MCF 10A (cell line): ENCODE measurements at regions not wholly inside any gene's neighbourhood (a gene's known extent, or its start where the extent isn't known, plus 50 kb on each side); places are given as distances from the start of the nearest gene placed in this dataset.

Source experiments
- BruUV-seq: library from RNA; stranded (reverse); fragments of 400-500 nt; replicated peaks from 2 replicates; lab custom pipeline; 2021; lab: Mats Ljungman, UMichigan
- CTCF ChIA-PET: fragments of 300-600 bp; sonication (Branson Sonifier 250); formaldehyde crosslinking; extraction: SDS; loops from one replicate; lab custom pipeline; 2021; ENCODE audit warnings: antibody characterized with exemption, inconsistent platforms; lab: Yijun Ruan, JAX
- POLR2A ChIA-PET: fragments of 300-600, 350-650 bp; sonication (Branson Sonifier 250); formaldehyde crosslinking; extraction: SDS; loops from one replicate; lab custom pipeline; 2020; ENCODE audit warnings: antibody characterized with exemption, inconsistent platforms; lab: Yijun Ruan, JAX
- DNase-seq: peaks from one replicate; pipeline ENCODE4 v3.0.0-alpha.2; 2018; ENCODE audit not compliant: unreplicated experiment
- H3K27ac Mint-ChIP-seq: one replicate; pipeline ENCODE4 v1.8.0; 2022; ENCODE audit warnings: mild to moderate bottlenecking, low read depth, mixed read lengths; ENCODE audit not compliant: unreplicated experiment
- H3K27me3 Mint-ChIP-seq: one replicate; pipeline ENCODE4 v1.8.0; 2022; ENCODE audit warnings: mixed read lengths; ENCODE audit not compliant: insufficient read depth, unreplicated experiment
- H3K36me3 Mint-ChIP-seq: one replicate; pipeline ENCODE4 v1.8.0; 2022; ENCODE audit warnings: mild to moderate bottlenecking, moderate library complexity, mixed read lengths; ENCODE audit not compliant: insufficient read depth, unreplicated experiment
- H3K4me1 Mint-ChIP-seq: one replicate; pipeline ENCODE4 v1.8.0; 2022; ENCODE audit warnings: mixed read lengths; ENCODE audit not compliant: insufficient read depth, unreplicated experiment
- H3K4me3 Mint-ChIP-seq: one replicate; pipeline ENCODE4 v1.8.0; 2022; ENCODE audit warnings: mild to moderate bottlenecking, moderate library complexity, mixed read lengths; ENCODE audit not compliant: unreplicated experiment
- H3K9me3 Mint-ChIP-seq: one replicate; pipeline ENCODE4 v1.8.0; 2022; ENCODE audit warnings: mixed read lengths; ENCODE audit not compliant: unreplicated experiment
- intact Hi-C: fragments of 100-400 bp; cut with micrococcal nuclease; formaldehyde crosslinking; loops from 2 replicates; pipeline ENCODE4 v1.14.1; 2022
- TF ChIP-seq, protein P1 (sequence below): fragments of 200-600 bp; IDR thresholded peaks from one replicate; pipeline ENCODE4 v1.8.0; 2022; ENCODE audit warnings: antibody characterized with exemption, mild to moderate bottlenecking; ENCODE audit not compliant: unreplicated experiment

DNA sequence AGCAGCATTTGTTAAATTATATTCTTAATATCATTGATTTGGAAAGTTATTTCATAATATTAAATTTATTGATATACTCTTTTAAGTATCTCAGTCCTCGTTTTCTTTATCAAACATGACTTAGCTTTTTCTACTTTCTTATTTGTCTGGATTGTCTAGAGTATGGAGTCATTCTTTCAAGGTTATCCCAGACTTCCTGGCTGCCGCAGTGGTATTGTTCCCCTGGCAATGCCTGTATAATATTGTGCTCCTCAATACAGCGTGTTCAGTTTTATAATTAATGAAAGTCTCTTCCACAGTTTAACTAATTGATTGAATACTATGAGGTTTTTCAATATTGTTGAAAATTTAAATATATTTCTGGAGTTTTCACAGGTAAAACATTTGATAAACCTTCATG, 310.9 kb downstream of the ANKRD50 start:
- ChIA-PET POLR2A (interaction anchor here (0.6 kb wide), 1 partner anchor 59 kb away, joined by 3 read pairs; no protein-coding TSS in a partner anchor), CTCF (no interaction called here)
- Mint-ChIP-seq H3K27me3 (no peaks in the 10 kb centered on the region), H3K36me3 (no peaks in the 10 kb centered on the region), H3K27ac (no peak overlapping the region), H3K9me3 (no peaks in the 10 kb centered on the region), H3K4me3 (no peak overlapping the region), H3K4me1 (no peaks in the 10 kb centered on the region)
- TF ChIP-seq, protein P1, sequence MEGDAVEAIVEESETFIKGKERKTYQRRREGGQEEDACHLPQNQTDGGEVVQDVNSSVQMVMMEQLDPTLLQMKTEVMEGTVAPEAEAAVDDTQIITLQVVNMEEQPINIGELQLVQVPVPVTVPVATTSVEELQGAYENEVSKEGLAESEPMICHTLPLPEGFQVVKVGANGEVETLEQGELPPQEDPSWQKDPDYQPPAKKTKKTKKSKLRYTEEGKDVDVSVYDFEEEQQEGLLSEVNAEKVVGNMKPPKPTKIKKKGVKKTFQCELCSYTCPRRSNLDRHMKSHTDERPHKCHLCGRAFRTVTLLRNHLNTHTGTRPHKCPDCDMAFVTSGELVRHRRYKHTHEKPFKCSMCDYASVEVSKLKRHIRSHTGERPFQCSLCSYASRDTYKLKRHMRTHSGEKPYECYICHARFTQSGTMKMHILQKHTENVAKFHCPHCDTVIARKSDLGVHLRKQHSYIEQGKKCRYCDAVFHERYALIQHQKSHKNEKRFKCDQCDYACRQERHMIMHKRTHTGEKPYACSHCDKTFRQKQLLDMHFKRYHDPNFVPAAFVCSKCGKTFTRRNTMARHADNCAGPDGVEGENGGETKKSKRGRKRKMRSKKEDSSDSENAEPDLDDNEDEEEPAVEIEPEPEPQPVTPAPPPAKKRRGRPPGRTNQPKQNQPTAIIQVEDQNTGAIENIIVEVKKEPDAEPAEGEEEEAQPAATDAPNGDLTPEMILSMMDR: no peak
- intact Hi-C loops: no loop called here
- no peak for DNase-seq
- BruUV-seq: no TSS peak

DNA sequence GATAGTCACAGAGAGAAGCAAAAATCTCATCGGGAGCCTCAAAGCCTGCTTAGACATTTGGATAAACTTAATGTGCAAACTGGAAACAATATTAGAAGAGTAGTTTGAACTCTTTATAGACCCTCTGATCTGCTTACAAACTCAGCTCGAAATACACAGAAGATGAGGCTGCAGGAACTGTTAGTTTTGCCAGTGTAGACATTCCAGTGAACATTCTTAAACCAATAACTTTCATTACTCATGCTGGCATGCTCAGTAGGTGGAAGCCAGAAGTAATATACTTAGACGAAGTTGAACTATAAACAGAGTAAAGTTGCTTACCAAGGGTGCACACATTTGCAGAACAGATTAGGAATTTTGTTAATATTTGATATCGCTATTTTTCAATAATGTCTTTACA, 303.5 kb downstream of the ANKRD50 start:
- TF ChIP-seq, protein P1: no peak
- Mint-ChIP-seq H3K4me3 (no peak overlapping the region), H3K36me3 (no peaks in the 10 kb centered on the region), H3K9me3 (no peaks in the 10 kb centered on the region), H3K4me1 (no peaks in the 10 kb centered on the region), H3K27me3 (no peaks in the 10 kb centered on the region), H3K27ac (no peak overlapping the region)
- no peak for DNase-seq
- ChIA-PET POLR2A (no interaction called here), CTCF (no interaction called here)
- intact Hi-C loops: no loop called here
- no TSS peak for BruUV-seq

DNA sequence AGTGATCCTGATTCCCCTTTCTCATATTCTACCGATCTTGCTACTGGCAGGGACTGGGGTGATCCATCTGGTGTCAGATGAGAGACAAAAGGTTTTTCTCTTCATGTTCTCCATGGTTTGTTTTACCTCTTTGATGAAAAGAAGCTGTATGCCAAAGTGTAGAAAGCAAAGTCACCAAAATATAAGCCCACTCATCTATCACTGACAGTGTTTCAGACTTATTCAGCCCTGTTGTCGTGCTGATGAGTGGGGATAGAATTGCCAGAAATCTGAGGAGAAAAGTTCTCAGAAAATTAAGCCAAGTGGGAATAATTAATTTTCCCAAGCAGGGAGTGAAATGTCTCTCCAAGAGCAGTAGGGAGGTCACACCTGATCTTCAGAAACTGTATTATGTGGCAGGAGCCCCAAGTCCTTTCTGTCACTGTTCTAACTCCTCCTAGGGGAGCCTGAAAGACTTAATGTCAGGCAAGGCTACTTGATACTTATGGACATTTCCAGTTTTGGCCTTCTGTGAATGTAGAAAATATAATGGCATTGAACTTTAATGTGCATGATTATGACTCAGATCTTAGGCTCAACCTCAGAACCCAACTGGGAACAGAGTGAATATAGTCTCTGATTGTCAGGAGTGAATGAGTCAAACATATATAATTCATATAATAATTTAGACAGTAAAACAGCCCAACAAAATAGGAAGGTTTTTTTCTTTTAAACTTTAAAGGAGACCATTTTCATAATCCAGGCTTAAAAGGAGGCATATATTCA, 298.1 kb downstream of the ANKRD50 start:
- ChIA-PET POLR2A (interaction anchor here (1.3 kb wide), 1 partner anchor 16 kb away, joined by 4 read pairs; no protein-coding TSS in a partner anchor), CTCF (interaction anchor here (0.7 kb wide), 1 partner anchor 1189 kb away, joined by 3 read pairs; no protein-coding TSS in a partner anchor)
- H3K27me3 Mint-ChIP-seq: no peaks in the 10 kb centered on the region

DNA sequence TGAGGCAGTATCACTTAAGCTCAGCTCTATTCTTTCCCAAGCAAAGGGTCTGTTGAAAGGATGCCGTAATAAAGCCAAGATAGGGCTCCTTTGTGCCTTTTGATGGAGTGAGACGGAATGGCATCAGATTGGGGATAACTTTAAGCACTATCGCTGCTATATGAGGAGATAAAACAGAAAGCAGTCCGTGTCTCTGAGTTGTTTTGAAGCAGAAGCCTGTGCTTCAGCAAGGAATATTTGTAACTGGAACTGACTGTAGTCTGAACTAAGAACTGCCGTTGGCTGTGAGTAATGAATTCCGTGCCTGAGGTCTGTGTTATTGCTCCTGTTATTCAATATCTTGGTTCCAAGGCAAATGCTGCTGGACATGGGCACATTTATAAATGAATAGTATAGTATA, 297.4 kb downstream of the ANKRD50 start:
- BruUV-seq: no TSS peak
- ChIA-PET POLR2A (no interaction called here), CTCF (interaction anchor here (0.7 kb wide), 1 partner anchor 1189 kb away, joined by 3 read pairs; no protein-coding TSS in a partner anchor)
- Mint-ChIP-seq H3K9me3 (no peaks in the 10 kb centered on the region), H3K27me3 (no peaks in the 10 kb centered on the region), H3K4me3 (no peak overlapping the region), H3K27ac (no peak overlapping the region), H3K4me1 (no peaks in the 10 kb centered on the region), H3K36me3 (no peaks in the 10 kb centered on the region)
- intact Hi-C loops: no loop called here
- TF ChIP-seq, protein P1: no peak
- no peak for DNase-seq

More for the DNA sequence above, 298.1 kb downstream of the ANKRD50 start:
- intact Hi-C loops: no loop called here
- BruUV-seq: no TSS peak
- no peak for DNase-seq
- Mint-ChIP-seq H3K27ac (no peak overlapping the region), H3K4me1 (no peaks in the 10 kb centered on the region), H3K9me3 (no peaks in the 10 kb centered on the region), H3K4me3 (no peak overlapping the region), H3K36me3 (no peaks in the 10 kb centered on the region)
- TF ChIP-seq, protein P1: no peak
